ENCODE measurements at regions not wholly inside any gene's neighbourhood (a gene's known extent, or its start where the extent isn't known, plus 50 kb on each side); places are given as distances from the start of the nearest gene placed in this dataset.

DNA sequence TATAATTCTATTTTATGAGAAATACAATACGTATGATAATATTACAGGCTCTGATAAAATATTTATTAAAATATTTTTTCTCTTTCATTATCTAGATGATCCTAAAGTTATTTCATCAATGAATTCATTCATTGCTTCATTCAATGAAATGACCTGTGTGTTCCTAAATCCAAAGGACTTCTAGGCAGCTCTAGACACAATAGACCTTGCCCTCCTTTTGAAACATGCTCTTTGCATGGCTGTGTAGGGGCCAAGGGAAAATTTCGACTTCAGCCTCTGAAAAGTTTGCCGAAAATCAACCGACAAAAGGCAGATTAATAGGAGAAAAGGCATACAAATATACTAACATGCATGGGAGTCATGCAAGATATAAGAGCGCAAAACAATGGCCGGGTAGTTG, 402.0 kb downstream of the ELAVL2 start:
- DNase-seq: no peak
- H3K4me3 ChIP-seq (ENCODE audit: low read depth, low read length): no peak overlapping the region
- H3K27me3 ChIP-seq: no peaks in the 10 kb centered on the region
- no peaks in the 10 kb centered on the region for H3K4me1 ChIP-seq
- no peak for TF ChIP-seq CTCF (IDR thresholded peaks at IDR 0.05; ENCODE audit: low read depth, low read length)
- H3K9me3 ChIP-seq: no peaks in the 10 kb centered on the region
- H3K36me3 ChIP-seq: no peaks in the 10 kb centered on the region

DNA sequence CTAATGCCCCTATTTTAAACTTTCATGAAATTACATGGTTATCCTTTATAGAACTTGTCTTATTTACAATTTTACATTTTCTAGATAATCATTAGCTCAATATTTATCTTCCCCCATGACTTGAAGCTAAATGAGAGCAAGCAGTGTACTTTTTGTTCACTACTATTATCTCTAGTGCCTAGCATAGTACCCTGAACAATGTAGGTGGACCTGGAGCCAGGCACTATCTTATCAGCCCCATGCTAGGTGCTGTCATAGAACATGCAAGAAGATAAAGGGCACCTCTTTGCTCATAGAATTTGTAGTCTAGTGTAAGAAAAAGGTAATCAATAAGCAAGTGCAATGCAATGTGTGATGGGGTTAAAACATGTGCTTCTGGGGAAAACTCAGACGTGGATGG, 399.9 kb downstream of the ELAVL2 start:
- H3K4me3 ChIP-seq (ENCODE audit: low read depth, low read length): no peak overlapping the region
- H3K9me3 ChIP-seq: no peaks in the 10 kb centered on the region
- no peaks in the 10 kb centered on the region for H3K36me3 ChIP-seq
- H3K4me1 ChIP-seq: no peaks in the 10 kb centered on the region
- TF ChIP-seq CTCF (IDR thresholded peaks at IDR 0.05; ENCODE audit: low read depth, low read length): no peak
- no peaks in the 10 kb centered on the region for H3K27me3 ChIP-seq
- no peak for DNase-seq

DNA sequence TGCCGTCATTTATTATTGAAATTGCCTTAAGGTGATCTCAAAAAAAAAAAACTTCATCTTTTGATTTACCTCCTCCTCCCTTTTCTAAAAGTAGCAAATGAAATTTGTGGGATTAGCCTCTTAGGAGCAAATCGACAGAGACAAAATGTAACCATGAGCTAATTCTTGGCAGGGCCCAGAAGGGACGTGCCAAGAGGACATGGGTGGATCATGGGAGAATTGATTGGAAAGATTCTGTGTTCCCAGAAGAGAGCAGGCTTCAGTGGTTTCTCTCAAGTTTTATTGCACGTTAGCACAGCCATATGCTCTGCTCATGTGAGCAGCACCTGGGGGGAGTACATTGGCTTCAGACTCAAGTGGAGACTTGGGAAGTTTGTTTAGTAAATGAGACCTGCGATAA, 394.6 kb downstream of the ELAVL2 start:
- DNase-seq: no peak
- no peaks in the 10 kb centered on the region for H3K4me1 ChIP-seq
- TF ChIP-seq CTCF (IDR thresholded peaks at IDR 0.05; ENCODE audit: low read depth, low read length): no peak
- no peak overlapping the region for H3K4me3 ChIP-seq (ENCODE audit: low read depth, low read length)
- H3K27me3 ChIP-seq: no peaks in the 10 kb centered on the region
- no peaks in the 10 kb centered on the region for H3K9me3 ChIP-seq
- no peaks in the 10 kb centered on the region for H3K36me3 ChIP-seq

DNA sequence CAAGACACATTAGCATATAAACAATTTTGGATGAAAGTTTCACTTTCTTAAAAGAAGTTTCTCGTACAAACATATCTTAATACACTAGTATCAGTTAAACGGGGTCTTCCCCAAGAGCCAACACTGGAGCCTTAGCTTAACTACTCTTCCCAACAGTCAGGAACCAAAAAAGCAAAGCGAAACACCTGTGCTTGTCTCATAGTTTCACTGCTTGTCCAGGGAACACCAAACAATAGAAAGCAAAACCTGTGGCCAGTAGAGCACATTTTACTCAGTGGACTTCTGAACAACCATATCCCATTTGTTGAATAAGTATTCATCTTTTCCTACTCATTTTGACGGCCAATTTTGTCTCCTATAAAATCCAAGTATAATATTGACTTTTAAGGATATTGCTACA, 391.4 kb downstream of the ELAVL2 start:
- no peaks in the 10 kb centered on the region; the same call in 1 of the 2 replicates for H3K9me3 ChIP-seq
- no peaks in the 10 kb centered on the region for H3K27me3 ChIP-seq
- no peak for DNase-seq
- H3K36me3 ChIP-seq: no peaks in the 10 kb centered on the region
- TF ChIP-seq CTCF (IDR thresholded peaks at IDR 0.05; ENCODE audit: low read depth, low read length): no peak
- no peak overlapping the region for H3K4me3 ChIP-seq (ENCODE audit: low read depth, low read length)
- no peaks in the 10 kb centered on the region for H3K4me1 ChIP-seq

DNA sequence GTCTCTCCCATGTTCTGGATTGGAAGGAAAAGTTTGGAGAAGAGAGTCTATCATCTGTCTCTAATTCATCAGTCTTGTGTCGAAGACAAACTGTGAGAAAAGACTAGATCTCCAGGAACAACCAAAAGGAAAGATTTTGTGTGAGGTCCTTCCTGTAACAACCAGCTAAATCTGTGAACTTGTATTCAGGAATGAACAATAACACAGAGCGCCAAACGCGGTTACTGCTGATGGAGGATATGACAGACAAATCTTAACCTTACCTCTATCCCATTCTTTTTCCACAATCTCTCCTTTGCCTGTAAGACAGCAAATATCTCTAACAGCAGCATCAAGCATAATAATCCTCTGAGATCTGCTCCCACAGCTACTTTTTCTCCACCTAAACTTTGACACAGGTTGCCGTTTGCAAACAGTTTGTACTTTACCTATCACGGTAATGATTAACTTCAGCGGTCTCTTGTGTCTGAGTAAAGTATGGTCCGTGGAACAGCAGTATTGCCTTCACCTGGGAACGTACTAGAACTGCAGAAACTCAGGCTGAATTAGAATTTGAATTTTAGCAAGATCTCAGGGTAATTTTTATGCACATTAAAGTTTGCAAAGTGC, 387.6 kb downstream of the ELAVL2 start:
- Histone ChIP-seq H3K27me3 (no peaks in the 10 kb centered on the region), H3K4me3 (ENCODE audit: low read depth, low read length) (no peak overlapping the region), H3K36me3 (no peaks in the 10 kb centered on the region), H3K4me1 (no peaks in the 10 kb centered on the region), H3K9me3 (no peaks in the 10 kb centered on the region; the same call in 1 of the 2 replicates)
- no peak for DNase-seq
- no peak for TF ChIP-seq CTCF (IDR thresholded peaks at IDR 0.05; ENCODE audit: low read depth, low read length)

DNA sequence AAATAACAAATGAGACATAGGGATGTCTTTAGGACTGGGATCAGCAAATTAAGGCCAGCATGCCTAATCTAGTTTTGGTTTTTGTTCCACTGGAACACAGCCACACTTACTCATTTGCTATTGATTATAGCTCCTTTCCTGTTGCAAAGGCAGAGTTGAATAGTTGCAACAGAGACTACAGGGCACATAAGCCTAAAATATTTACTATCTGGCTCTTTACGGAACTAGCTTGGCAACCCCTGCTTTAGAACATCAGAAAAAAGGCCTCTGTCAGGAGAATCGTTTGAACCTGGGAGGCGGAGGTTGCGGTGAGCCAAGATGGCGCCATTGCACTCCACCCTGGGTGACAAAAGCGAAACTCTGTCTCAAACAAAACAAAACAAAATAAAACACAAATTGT, 384.8 kb downstream of the ELAVL2 start:
- H3K27me3 ChIP-seq: no peaks in the 10 kb centered on the region
- H3K4me1 ChIP-seq: no peaks in the 10 kb centered on the region
- no peaks in the 10 kb centered on the region for H3K36me3 ChIP-seq
- DNase-seq: no peak
- no peak overlapping the region for H3K4me3 ChIP-seq (ENCODE audit: low read depth, low read length)
- no peaks in the 10 kb centered on the region; the same call in 1 of the 2 replicates for H3K9me3 ChIP-seq
- TF ChIP-seq CTCF (IDR thresholded peaks at IDR 0.05; ENCODE audit: low read depth, low read length): no peak
